ENCODE measurements at regions not wholly inside any gene's neighbourhood (a gene's known extent, or its start where the extent isn't known, plus 50 kb on each side); places are given as distances from the start of the nearest gene placed in this dataset.

DNA sequence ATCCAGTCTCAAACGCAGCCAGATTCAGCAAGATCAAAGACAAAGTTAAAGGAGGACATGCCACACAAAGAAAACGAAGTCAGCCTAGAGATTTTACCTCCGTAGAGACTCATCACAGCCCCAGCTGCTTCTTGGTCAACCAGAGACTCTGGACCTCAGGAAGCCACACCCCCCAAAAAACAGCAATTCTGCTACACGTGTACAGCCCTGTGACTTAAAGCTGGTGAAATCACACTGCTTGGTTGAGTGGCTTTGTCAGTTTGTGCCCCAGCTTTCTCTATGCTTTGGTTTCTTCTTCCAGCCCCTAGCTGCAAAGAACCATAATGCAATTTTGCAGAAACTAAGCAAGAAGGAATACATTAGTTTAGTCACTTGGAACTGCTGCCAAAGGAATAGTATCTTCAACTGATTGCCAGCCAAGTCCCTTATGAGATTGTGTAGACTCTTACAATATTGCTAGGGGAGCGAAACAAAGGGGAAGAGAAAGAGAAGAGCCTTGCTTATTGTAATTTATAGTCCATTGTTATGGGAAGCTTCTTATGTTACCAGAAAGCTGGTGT, 158.8 kb upstream of the ZNF462 start:
- no peaks in the 10 kb centered on the region for H3K36me3 ChIP-seq (ENCODE audit: control insufficient read depth in 2 of 3, insufficient read depth in 3 of 3, low read length in 3 of 3)
- ChIA-PET POLR2A (no interaction called here), CTCF (no interaction called here)
- no peaks in the 10 kb centered on the region for H3K4me1 ChIP-seq (ENCODE audit: control insufficient read depth in 2 of 2, insufficient read depth in 2 of 2, low read length in 2 of 2)
- H3K27me3 ChIP-seq (ENCODE audit: control insufficient read depth in 2 of 2, insufficient read depth in 2 of 2, low read length in 2 of 2) = no peaks in the 10 kb centered on the region
- Mint-ChIP-seq H3K36me3 (no peaks in the 10 kb centered on the region), H3K9me3 (peaks cover 0 to 19% (median 10%) of the 10 kb centered on the region in 11 donors), H3K4me3 (no peak overlapping the region), H3K27ac (no peak overlapping the region), H3K27me3 (no peaks in the 10 kb centered on the region), H3K4me1 (no peaks in the 10 kb centered on the region)
- no peak for DNase-seq
- H3K9me3 ChIP-seq (ENCODE audit: control insufficient read depth in 2 of 3, low read length in 3 of 3) = no peaks in the 10 kb centered on the region
- no peak overlapping the region for H3K27ac ChIP-seq (ENCODE audit: low read depth, low read length)
- intact Hi-C loops (cut with micrococcal nuclease) = no loop called here
- no peak for ATAC-seq
- no peak overlapping the region for H3K4me3 ChIP-seq (ENCODE audit: low read length)

DNA sequence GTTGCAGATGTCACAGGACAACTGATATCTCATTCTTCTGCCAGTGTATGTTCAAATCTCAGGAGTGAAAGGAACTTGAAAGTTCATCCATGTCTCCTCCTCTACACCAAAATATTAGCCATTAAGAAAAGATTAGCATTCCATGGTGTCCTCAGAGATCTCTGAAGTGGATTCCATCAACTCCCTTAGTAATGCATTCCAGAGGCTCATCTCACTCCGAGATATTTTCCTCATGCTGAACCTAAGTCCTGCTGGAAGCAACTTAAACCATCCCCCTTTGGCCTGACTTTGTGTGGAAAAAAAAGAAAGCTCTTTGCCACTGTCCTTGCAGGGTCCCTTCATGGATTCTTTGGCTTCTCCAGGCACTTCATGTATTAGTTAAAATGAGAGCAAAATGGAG, 155.7 kb upstream of the ZNF462 start:
- H3K36me3 Mint-ChIP-seq = no peaks in the 10 kb centered on the region
- H3K4me1 Mint-ChIP-seq = no peaks in the 10 kb centered on the region
- H3K9me3 ChIP-seq (ENCODE audit: control insufficient read depth in 2 of 3, low read length in 3 of 3) = no peaks in the 10 kb centered on the region
- DNase-seq (no peak), ATAC-seq (no peak)
- H3K27me3 Mint-ChIP-seq = peaks cover 0 to 5% (median 0%) of the 10 kb centered on the region in 5 donors
- intact Hi-C loops (cut with micrococcal nuclease) = no loop called here
- H3K27ac Mint-ChIP-seq = no peak overlapping the region
- no peaks in the 10 kb centered on the region for H3K27me3 ChIP-seq (ENCODE audit: control insufficient read depth in 2 of 2, insufficient read depth in 2 of 2, low read length in 2 of 2)
- H3K9me3 Mint-ChIP-seq = peaks cover 0 to 19% (median 9%) of the 10 kb centered on the region in 11 donors
- no peaks in the 10 kb centered on the region for H3K4me1 ChIP-seq (ENCODE audit: control insufficient read depth in 2 of 2, insufficient read depth in 2 of 2, low read length in 2 of 2)
- CTCF ChIA-PET = no interaction called here
- H3K4me3 ChIP-seq (ENCODE audit: low read length) = no peak overlapping the region
- H3K36me3 ChIP-seq (ENCODE audit: control insufficient read depth in 2 of 3, insufficient read depth in 3 of 3, low read length in 3 of 3) = no peaks in the 10 kb centered on the region
- POLR2A ChIA-PET = no interaction called here
- no peak overlapping the region for H3K27ac ChIP-seq (ENCODE audit: low read depth, low read length)
- no peak overlapping the region for H3K4me3 Mint-ChIP-seq

DNA sequence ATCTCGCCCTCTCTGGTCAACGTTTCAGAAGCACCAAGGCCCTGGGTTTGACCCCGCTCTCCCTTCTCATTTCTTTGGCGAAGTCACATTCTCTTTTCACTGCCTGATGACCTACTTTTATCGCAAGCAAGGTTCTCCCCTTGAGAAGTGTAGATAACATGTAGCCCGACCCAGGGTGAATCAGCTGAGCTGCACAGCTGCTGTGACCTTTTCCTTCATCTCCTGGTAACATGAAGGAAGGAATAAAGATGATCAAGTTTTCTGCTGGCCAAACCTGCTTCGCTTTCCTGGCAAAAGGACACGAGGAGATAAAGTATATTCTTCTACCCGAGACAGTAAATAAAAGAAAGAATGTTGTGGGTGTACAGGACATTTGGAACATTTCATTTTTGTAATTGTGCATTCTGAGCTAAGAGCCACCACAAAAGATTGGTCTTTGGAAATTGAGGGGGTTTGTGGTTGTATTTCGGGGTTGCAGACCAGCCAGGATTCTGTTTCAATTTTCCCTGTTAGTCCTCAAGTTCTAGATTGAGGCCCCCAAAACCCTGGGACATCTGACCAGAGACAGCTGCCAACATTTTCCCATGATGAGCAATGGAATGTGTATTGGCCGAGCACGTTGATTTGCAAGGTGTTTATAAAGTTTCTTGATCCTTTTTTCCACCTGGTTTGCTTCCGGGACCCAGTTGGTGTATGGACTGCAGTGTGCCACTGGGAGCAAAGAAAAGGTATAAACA, 155.1 kb upstream of the ZNF462 start:
- DNase-seq = no peak
- CTCF ChIA-PET = no interaction called here
- intact Hi-C loops (cut with micrococcal nuclease) = no loop called here
- Histone ChIP-seq H3K4me3 (ENCODE audit: low read length) (no peak overlapping the region), H3K27me3 (ENCODE audit: control insufficient read depth in 2 of 2, insufficient read depth in 2 of 2, low read length in 2 of 2) (no peaks in the 10 kb centered on the region), H3K27ac (ENCODE audit: low read depth, low read length) (no peak overlapping the region), H3K4me1 (ENCODE audit: control insufficient read depth in 2 of 2, insufficient read depth in 2 of 2, low read length in 2 of 2) (no peaks in the 10 kb centered on the region), H3K9me3 (ENCODE audit: control insufficient read depth in 2 of 3, low read length in 3 of 3) (no peaks in the 10 kb centered on the region), H3K36me3 (ENCODE audit: control insufficient read depth in 2 of 3, insufficient read depth in 3 of 3, low read length in 3 of 3) (no peaks in the 10 kb centered on the region)
- H3K36me3 Mint-ChIP-seq = no peaks in the 10 kb centered on the region
- POLR2A ChIA-PET = no interaction called here
- no peaks in the 10 kb centered on the region for H3K4me1 Mint-ChIP-seq
- no peak overlapping the region for H3K27ac Mint-ChIP-seq
- peaks cover 0 to 5% (median 0%) of the 10 kb centered on the region in 5 donors for H3K27me3 Mint-ChIP-seq
- H3K4me3 Mint-ChIP-seq = no peak overlapping the region
- no peak for ATAC-seq
- peaks cover 0 to 15% (median 5%) of the 10 kb centered on the region in 11 donors for H3K9me3 Mint-ChIP-seq

- H3K27me3 Mint-ChIP-seq = peaks cover 0 to 5% (median 0%) of the 10 kb centered on the region in 5 donors
- DNase-seq = no peak
Observed at GRCh38 chr9:106708475-106709146, 154.4 kb upstream of the ZNF462 start.

DNA sequence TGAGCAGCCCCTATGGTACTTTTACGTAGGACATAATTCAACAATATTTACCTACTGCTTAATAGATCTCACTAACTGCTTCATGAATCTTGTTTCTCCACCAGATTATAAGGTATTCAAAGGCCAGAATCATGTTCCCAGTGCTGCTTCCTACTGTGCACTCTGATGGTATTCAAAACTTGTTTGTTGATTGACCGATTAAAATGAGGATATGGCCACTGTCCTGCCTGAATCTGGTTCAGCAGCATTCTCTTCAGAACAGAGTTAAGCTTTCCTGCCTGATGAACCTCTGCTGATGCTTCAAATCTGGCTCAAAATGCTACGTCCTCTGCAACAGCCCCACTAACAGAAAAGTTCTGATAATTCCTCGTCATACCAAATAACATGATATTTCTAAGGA, 150.7 kb upstream of the ZNF462 start:
- no peaks in the 10 kb centered on the region for H3K36me3 Mint-ChIP-seq
- no peak overlapping the region for H3K27ac ChIP-seq (ENCODE audit: low read depth, low read length)
- peaks cover 0 to 5% (median 0%) of the 10 kb centered on the region in 5 donors for H3K27me3 Mint-ChIP-seq
- ChIA-PET POLR2A (no interaction called here), CTCF (no interaction called here)
- no peak overlapping the region for H3K4me3 Mint-ChIP-seq
- peaks cover 0 to 12% (median 0%) of the 10 kb centered on the region in 11 donors for H3K9me3 Mint-ChIP-seq
- no peaks in the 10 kb centered on the region for H3K4me1 ChIP-seq (ENCODE audit: control insufficient read depth in 2 of 2, insufficient read depth in 2 of 2, low read length in 2 of 2)
- H3K9me3 ChIP-seq (ENCODE audit: control insufficient read depth in 2 of 3, low read length in 3 of 3) = no peaks in the 10 kb centered on the region
- no peaks in the 10 kb centered on the region for H3K27me3 ChIP-seq (ENCODE audit: control insufficient read depth in 2 of 2, insufficient read depth in 2 of 2, low read length in 2 of 2)
- DNase-seq (no peak), ATAC-seq (no peak)
- no peaks in the 10 kb centered on the region for H3K36me3 ChIP-seq (ENCODE audit: control insufficient read depth in 2 of 3, insufficient read depth in 3 of 3, low read length in 3 of 3)
- H3K4me1 Mint-ChIP-seq = no peaks in the 10 kb centered on the region
- no peak overlapping the region for H3K27ac Mint-ChIP-seq
- intact Hi-C loops (cut with micrococcal nuclease) = no loop called here
- no peak overlapping the region for H3K4me3 ChIP-seq (ENCODE audit: low read length)

More at GRCh38 chr9:106708475-106709146, 154.4 kb upstream of the ZNF462 start:
- intact Hi-C loops (cut with micrococcal nuclease) = no loop called here
- Histone ChIP-seq H3K27me3 (ENCODE audit: control insufficient read depth in 2 of 2, insufficient read depth in 2 of 2, low read length in 2 of 2) (no peaks in the 10 kb centered on the region), H3K36me3 (ENCODE audit: control insufficient read depth in 2 of 3, insufficient read depth in 3 of 3, low read length in 3 of 3) (no peaks in the 10 kb centered on the region), H3K9me3 (ENCODE audit: control insufficient read depth in 2 of 3, low read length in 3 of 3) (no peaks in the 10 kb centered on the region), H3K4me1 (ENCODE audit: control insufficient read depth in 2 of 2, insufficient read depth in 2 of 2, low read length in 2 of 2) (no peaks in the 10 kb centered on the region), H3K27ac (ENCODE audit: low read depth, low read length) (no peak overlapping the region), H3K4me3 (ENCODE audit: low read length) (no peak overlapping the region)
- no peak for ATAC-seq
- POLR2A ChIA-PET = no interaction called here
- H3K4me3 Mint-ChIP-seq = no peak overlapping the region
- no peak overlapping the region for H3K27ac Mint-ChIP-seq
- CTCF ChIA-PET = no interaction called here
- no peaks in the 10 kb centered on the region for H3K36me3 Mint-ChIP-seq
- H3K9me3 Mint-ChIP-seq = peaks cover 0 to 14% (median 9%) of the 10 kb centered on the region in 11 donors
- no peaks in the 10 kb centered on the region for H3K4me1 Mint-ChIP-seq

GRCh38 chr9:106713206-106713605, 149.8 kb upstream of the ZNF462 start:
- Mint-ChIP-seq H3K9me3 (peaks cover 0 to 12% (median 0%) of the 10 kb centered on the region in 11 donors), H3K27ac (no peak overlapping the region), H3K36me3 (no peaks in the 10 kb centered on the region), H3K4me3 (no peak overlapping the region), H3K4me1 (no peaks in the 10 kb centered on the region), H3K27me3 (peaks cover 0 to 5% (median 0%) of the 10 kb centered on the region in 5 donors)
- POLR2A ChIA-PET = no interaction called here
- no peaks in the 10 kb centered on the region for H3K36me3 ChIP-seq (ENCODE audit: control insufficient read depth in 2 of 3, insufficient read depth in 3 of 3, low read length in 3 of 3)
- intact Hi-C loops (cut with micrococcal nuclease) = no loop called here
- DNase-seq (no peak), ATAC-seq (no peak)
- H3K27ac ChIP-seq (ENCODE audit: low read depth, low read length) = no peak overlapping the region
- H3K4me1 ChIP-seq (ENCODE audit: control insufficient read depth in 2 of 2, insufficient read depth in 2 of 2, low read length in 2 of 2) = no peaks in the 10 kb centered on the region
- H3K9me3 ChIP-seq (ENCODE audit: control insufficient read depth in 2 of 3, low read length in 3 of 3) = no peaks in the 10 kb centered on the region
- CTCF ChIA-PET = no interaction called here
- no peaks in the 10 kb centered on the region for H3K27me3 ChIP-seq (ENCODE audit: control insufficient read depth in 2 of 2, insufficient read depth in 2 of 2, low read length in 2 of 2)
- no peak overlapping the region for H3K4me3 ChIP-seq (ENCODE audit: low read length)

GRCh38 chr9:106716820-106717219, 146.1 kb upstream of the ZNF462 start:
- Mint-ChIP-seq H3K9me3 (peaks cover 0 to 23% (median 2%) of the 10 kb centered on the region in 11 donors), H3K4me1 (no peaks in the 10 kb centered on the region), H3K27me3 (peaks cover 0 to 7% (median 0%) of the 10 kb centered on the region in 5 donors), H3K27ac (no peak overlapping the region), H3K4me3 (no peak overlapping the region), H3K36me3 (no peaks in the 10 kb centered on the region)
- ATAC-seq = no peak
- no peak for DNase-seq
- ChIA-PET CTCF (no interaction called here), POLR2A (no interaction called here)
- no peaks in the 10 kb centered on the region for H3K4me1 ChIP-seq (ENCODE audit: control insufficient read depth in 2 of 2, insufficient read depth in 2 of 2, low read length in 2 of 2)
- no peaks in the 10 kb centered on the region for H3K27me3 ChIP-seq (ENCODE audit: control insufficient read depth in 2 of 2, insufficient read depth in 2 of 2, low read length in 2 of 2)
- H3K36me3 ChIP-seq (ENCODE audit: control insufficient read depth in 2 of 3, insufficient read depth in 3 of 3, low read length in 3 of 3) = no peaks in the 10 kb centered on the region
- no peak overlapping the region for H3K27ac ChIP-seq (ENCODE audit: low read depth, low read length)
- no peak overlapping the region for H3K4me3 ChIP-seq (ENCODE audit: low read length)
- no peaks in the 10 kb centered on the region for H3K9me3 ChIP-seq (ENCODE audit: control insufficient read depth in 2 of 3, low read length in 3 of 3)
- intact Hi-C loops (cut with micrococcal nuclease) = no loop called here

Measured in naive thymus-derived CD4-positive, alpha-beta T cell (primary cell).